GM12878 (cell line): ENCODE measurements at regions not wholly inside any gene's neighbourhood (a gene's known extent, or its start where the extent isn't known, plus 50 kb on each side); places are given as distances from the start of the nearest gene placed in this dataset.

Experiments
- ASH2L ChIP-seq: fragments of 300-600, 200-600 bp; sonication (generic); IDR thresholded peaks from 2 replicates; pipeline ENCODE4 v1.6.1; 2017; ENCODE audit warnings: low read depth, mild to moderate bottlenecking, borderline replicate concordance
- CTCF ChIP-seq, 3 experiments: IDR thresholded peaks in 2 of 3; conservative IDR thresholded peaks in 1 of 3; 2 replicates each; pipeline ENCODE4 v1.5.1; 2011; ENCODE audit warnings: low read depth in 3 of 3, low read length in 3 of 3, mild to moderate bottlenecking in 3 of 3, control low read depth in 2 of 3, moderate library complexity in 2 of 3, inconsistent platforms in 1 of 3, mixed read lengths in 1 of 3; ENCODE audit not compliant: control insufficient read depth in 2 of 3, insufficient read depth in 1 of 3; ENCODE audit errors: extremely low read depth in 1 of 3
- ZSCAN29 ChIP-seq: fragments of 450-650 bp; IDR thresholded peaks from 2 replicates; pipeline ENCODE4 v1.6.1; 2017; ENCODE audit warnings: mild to moderate bottlenecking, moderate library complexity

GRCh38 chr9:16243798-16244197, 626.7 kb downstream of the BNC2 start:
- TF ChIP-seq ASH2L (no peak), ZSCAN29 (no peak), CTCF (IDR thresholded peaks at IDR 0.05 in 2 of 3, conservative IDR thresholded peaks at IDR 0.05 in 1 of 3; ENCODE audit: control insufficient read depth in 2 of 3, extremely low read depth in 1 of 3, insufficient read depth in 1 of 3, low read depth in 3 of 3, low read length in 3 of 3) (no peak)
